GM12878 (cell line): ENCODE measurements at regions not wholly inside any gene's neighbourhood (a gene's known extent, or its start where the extent isn't known, plus 50 kb on each side); places are given as distances from the start of the nearest gene placed in this dataset.

Experiments used
- CUX1 ChIP-seq: IDR thresholded peaks from 2 replicates; pipeline ENCODE4 v1.6.1; 2012; ENCODE audit warnings: improper control_type of control experiment, low read depth, low read length; ENCODE audit not compliant: insufficient replicate concordance
- EGR1 ChIP-seq, 2 experiments: IDR thresholded peaks; 1 replicate in 1 of 2; 2 replicates in 1 of 2; pipeline ENCODE4 v1.6.1; 2011 to 2012; ENCODE audit warnings: low read depth in 2 of 2, low read length in 2 of 2, borderline replicate concordance in 1 of 2, mild to moderate bottlenecking in 1 of 2, moderate library complexity in 1 of 2
- IRF5 ChIP-seq: fragments of 450-650 bp; IDR thresholded peaks from 2 replicates; pipeline ENCODE4 v1.6.1; 2017; ENCODE audit warnings: borderline replicate concordance
- PBX3 ChIP-seq: IDR thresholded peaks from 2 replicates; pipeline ENCODE4 v1.6.1; 2011; ENCODE audit warnings: mild to moderate bottlenecking, low read depth, low read length, moderate library complexity; ENCODE audit not compliant: insufficient replicate concordance
- SMAD1 ChIP-seq: fragments of 450-650 bp; IDR thresholded peaks from 2 replicates; pipeline ENCODE4 v1.6.1; 2018; ENCODE audit warnings: mild to moderate bottlenecking, low read depth; ENCODE audit not compliant: partially characterized antibody
- TCF12 ChIP-seq: IDR thresholded peaks from 2 replicates; pipeline ENCODE4 v1.6.1; 2011; ENCODE audit warnings: low read depth, mild to moderate bottlenecking, low read length
- TCF3 ChIP-seq: IDR thresholded peaks from 2 replicates; pipeline ENCODE4 v1.6.1; 2012; ENCODE audit warnings: low read depth, mild to moderate bottlenecking, low read length, borderline replicate concordance; ENCODE audit not compliant: insufficient read depth
- YBX1 ChIP-seq: fragments of 450-650 bp; IDR thresholded peaks from 2 replicates; pipeline ENCODE4 v1.6.1; 2016; ENCODE audit warnings: antibody characterized with exemption
- ZBTB40 ChIP-seq: fragments of 450-650 bp; IDR thresholded peaks from 2 replicates; pipeline ENCODE4 v1.6.1; 2016; ENCODE audit warnings: mild to moderate bottlenecking, moderate library complexity, borderline replicate concordance
- ZNF384 ChIP-seq: IDR thresholded peaks from 2 replicates; pipeline ENCODE4 v1.6.1; 2012; ENCODE audit warnings: low read depth, mild to moderate bottlenecking, low read length, improper control_type of control experiment, borderline replicate concordance
- TF ChIP-seq, protein P1 (sequence below): IDR thresholded peaks from 2 replicates; pipeline ENCODE4 v1.6.1; 2011; ENCODE audit warnings: borderline replicate concordance, low read depth, mild to moderate bottlenecking, moderate library complexity, mixed read lengths, low read length; ENCODE audit not compliant: insufficient read depth; ENCODE audit errors: extremely low read length

- TF ChIP-seq CUX1 (no peak), IRF5 (no peak), TCF3 (no peak), ZBTB40 (peak; percentile 70), PBX3 (peak; percentile 38), YBX1 (no peak), EGR1 (IDR thresholded peaks at IDR 0.05; ENCODE audit: borderline replicate concordance in 1 of 2, low read depth in 2 of 2, low read length in 2 of 2) (no peak), TCF12 (peak; percentile 60; the same call in 1 of the 2 replicates), ZNF384 (no peak), SMAD1 (no peak)
- TF ChIP-seq, protein P1, sequence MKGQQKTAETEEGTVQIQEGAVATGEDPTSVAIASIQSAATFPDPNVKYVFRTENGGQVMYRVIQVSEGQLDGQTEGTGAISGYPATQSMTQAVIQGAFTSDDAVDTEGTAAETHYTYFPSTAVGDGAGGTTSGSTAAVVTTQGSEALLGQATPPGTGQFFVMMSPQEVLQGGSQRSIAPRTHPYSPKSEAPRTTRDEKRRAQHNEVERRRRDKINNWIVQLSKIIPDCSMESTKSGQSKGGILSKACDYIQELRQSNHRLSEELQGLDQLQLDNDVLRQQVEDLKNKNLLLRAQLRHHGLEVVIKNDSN = no peak
These were observed 221.2 kb downstream of the PRDM2 start (continued) for GRCh38 chr1:13921190-13921589.
